Stimulated activated CD4-positive, alpha-beta T cell treated with anti-CD3 and anti-CD28 coated beads, Interleukin-1b, Interleukin-23, amount 100 ng/mL, for 24 hours (primary cell): ENCODE measurements at regions not wholly inside any gene's neighbourhood (a gene's known extent, or its start where the extent isn't known, plus 50 kb on each side); places are given as distances from the start of the nearest gene placed in this dataset.

ENCODE experiments used
- DNase-seq, 4 experiments: peaks; one replicate each; pipeline ENCODE4 v3.0.0-alpha.2; 2020; ENCODE audit warnings: low read depth in 4 of 4, low spot score in 1 of 4

GRCh38 chr10:2744547-2745200 lies 322.7 kb upstream of the PFKP start:
- no peak for DNase-seq

- DNase-seq, result no peak
Observed at GRCh38 chr10:2734603-2735002, 332.7 kb upstream of the PFKP start.

- no peak for DNase-seq
Observed at GRCh38 chr10:2733278-2733963, 333.9 kb upstream of the PFKP start.

DNA sequence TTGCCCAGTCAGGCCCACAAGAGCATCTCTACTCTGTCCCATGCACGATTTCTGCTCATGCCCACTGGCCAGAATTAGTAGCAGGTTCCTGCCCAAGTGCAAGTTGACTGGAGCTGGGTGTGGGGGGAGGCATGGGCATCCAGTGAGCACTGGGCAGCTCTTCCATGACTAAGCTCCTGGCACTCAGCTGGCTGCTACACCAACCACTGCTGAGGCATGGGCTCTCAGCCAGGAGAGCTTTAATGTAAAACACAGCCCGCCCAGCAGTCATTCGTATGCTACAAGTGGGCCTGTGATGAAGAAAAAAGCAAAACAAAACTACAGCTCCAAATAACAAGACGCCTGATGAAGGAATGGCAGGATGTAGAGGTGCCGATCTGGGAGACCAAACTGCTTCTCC lies 335.4 kb upstream of the PFKP start:
- no peak for DNase-seq

DNA sequence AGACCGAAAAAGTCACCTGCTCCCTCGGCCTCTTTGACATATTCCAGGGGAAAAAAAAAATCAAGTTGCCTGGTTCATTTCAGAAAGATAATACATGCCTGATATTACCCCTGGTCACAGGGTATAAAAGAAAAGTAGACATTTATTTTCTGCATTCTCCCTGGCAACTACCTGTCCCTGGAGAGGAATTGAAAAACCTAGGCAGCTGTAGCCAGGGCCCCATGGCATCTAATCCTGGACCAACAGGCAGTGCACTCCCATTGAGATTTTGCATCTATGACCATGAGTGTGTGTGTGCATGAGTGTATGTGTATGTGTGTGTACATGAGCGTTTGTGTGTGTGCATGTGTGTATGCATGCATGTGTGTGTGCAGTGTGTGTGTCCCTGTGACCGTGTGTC lies 338.2 kb upstream of the PFKP start:
- no peak for DNase-seq

GRCh38 chr10:2728087-2728486 lies 339.3 kb upstream of the PFKP start:
- no peak for DNase-seq

GRCh38 chr10:2716596-2716995 lies 350.8 kb upstream of the PFKP start:
- DNase-seq, result no peak

DNA sequence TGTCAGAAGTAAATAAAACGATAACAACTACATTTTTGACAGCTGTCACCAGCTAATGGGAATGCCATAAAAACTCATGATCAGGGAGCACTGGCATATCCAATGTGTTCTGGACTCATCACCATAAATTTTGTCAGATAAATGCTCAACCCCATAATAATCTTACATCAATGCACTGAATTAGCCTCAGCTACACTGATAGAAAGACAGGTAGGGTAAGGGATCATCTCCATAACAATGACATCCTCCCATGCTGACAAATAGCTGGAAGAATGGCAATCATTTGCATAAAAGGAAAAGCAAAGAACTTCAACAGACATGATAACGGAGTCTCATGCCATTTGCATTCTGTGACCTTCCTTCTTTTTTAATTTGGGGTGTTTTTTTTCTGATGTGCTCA lies 352.8 kb upstream of the PFKP start:
- no peak for DNase-seq

DNA sequence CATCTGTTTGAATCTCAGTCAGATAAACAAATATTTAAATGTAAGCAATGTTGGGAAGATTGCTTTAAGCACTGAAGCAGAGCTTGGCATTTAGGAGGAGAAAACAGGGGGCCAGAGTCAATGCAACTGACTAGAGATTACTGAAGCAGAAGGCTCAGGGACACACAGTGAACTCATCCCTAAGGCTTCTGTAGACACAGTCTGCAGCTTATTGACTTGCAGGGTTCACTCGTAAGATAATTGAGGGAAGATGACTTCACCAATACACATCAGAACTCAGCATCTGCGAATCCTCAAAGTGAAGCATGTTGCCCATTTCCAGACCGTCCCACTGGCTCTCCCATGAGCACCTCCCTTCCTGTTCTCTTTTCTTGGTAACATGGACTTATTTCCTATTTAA lies 363.4 kb upstream of the PFKP start:
- DNase-seq, result no peak

GRCh38 chr10:2701802-2702201 lies 365.5 kb upstream of the PFKP start:
- no peak for DNase-seq

GRCh38 chr10:2700626-2701305 lies 366.6 kb upstream of the PFKP start:
- no peak for DNase-seq

DNA sequence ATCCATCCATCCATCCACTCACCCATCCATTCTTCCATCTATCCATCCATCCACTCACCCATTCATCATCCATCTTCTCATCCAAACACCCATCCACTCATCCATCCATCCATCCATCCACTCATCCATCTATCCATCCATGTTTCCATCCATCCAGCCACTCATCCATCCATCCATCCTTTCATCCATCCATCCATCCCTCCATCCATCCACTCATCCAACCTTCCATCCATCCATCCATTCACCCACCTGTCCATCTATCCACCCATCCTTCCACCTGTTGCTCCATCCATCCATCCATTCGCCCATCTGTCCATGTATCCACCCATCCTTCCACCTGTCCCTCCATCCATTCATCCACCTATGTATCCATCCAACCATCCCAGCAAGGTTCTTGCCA lies 378.4 kb upstream of the PFKP start:
- no peak for DNase-seq

- no peak for DNase-seq
Observed at GRCh38 chr10:2686691-2687090, 380.7 kb upstream of the PFKP start.

DNA sequence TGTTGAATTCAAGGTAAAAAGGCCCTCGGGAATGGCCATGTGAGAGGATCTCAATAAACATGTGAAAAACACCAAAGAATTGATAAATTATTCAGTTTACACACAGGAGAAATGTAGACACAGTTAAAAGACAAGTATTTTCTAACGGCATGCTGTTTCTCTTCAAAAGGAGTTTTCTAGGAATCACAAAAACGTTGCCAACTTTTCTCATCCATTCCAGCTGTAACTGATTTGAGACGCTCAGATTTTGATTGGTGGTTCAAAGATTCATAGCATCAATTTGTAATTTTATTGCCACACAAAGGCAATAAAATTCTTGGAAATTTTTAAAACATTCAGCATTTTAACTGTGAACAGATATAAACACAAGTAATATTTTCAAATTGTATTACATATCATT lies 384.9 kb upstream of the PFKP start:
- no peak for DNase-seq

- no peak for DNase-seq
Observed at GRCh38 chr10:2681891-2682290, 385.5 kb upstream of the PFKP start.

DNA sequence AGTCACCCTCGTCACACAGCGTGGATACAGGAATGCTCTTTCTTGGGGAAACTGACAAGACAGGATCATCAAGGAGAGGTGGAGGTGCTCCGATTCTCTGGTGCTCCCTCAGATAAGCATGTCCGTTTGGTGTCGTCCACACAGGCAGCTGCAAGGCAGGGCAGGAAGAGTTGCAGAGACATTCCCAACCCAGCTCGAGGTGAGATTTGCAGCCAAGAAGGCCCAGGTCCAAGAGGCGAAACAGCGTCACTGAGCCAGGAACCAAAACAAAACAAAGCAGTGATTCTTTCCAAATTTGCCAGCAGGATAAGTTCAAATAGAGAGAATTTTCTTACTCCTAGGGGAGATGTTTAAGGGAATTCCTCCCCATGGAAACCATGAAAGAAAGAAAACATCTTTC lies 386.5 kb upstream of the PFKP start:
- DNase-seq, result no peak

DNA sequence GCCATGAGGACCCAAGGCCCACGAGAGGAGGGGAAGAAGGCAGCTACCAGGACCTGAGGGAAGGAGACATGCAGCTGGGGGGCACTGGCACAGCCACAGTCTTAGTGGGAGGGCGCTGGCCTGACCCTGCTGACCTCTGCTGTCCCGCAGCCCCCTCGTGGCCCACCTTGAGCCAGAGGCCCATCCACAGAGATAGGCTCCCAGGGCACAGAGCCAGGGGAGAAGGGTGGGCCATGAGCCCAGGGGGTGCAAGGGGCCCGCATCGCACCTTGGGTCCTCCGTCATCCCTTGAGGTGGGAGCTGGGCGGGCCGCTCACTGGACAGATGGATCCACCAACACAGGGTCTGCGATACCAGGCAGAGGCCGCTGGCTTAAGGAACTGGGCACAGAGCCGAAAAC lies 387.7 kb upstream of the PFKP start:
- no peak for DNase-seq

DNA sequence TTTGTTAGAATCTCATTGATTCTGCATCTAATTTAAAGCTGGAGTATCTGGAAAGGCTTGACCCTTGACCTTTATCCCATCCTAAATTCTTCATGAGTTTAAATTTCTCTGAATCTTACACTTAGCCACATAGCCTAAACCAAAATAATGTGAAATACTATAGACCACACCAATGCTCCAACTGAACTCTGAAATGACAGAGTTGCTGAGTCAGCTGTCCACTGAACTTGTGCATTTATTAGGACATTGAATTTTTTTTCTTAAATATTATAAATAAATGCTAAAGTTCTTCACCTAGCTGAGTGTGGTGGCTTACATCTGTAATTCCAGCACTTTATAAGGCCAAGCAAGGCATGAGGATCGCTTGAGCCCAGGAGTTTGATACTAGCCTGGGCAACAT lies 390.9 kb upstream of the PFKP start:
- DNase-seq, result no peak

DNA sequence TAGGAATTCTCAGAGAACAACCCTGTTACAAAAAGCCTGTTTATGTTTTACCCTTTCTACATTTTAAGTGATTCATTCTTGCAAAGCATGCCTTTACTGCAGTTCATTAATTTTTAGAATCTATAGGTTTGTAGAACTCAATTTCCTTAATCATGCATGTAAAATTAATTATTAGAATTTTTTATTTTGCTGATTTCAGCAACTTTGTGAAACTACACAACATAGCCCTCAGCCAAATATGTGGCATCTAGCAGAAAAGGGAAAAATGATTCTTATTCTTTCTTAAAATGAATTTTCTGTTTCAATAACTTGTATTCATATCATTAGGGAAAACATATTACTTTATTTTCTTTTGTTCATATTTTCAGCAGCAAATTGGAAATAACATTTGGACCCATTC lies 392.9 kb upstream of the PFKP start:
- DNase-seq, result no peak

GRCh38 chr10:2670864-2671263 lies 396.5 kb upstream of the PFKP start:
- DNase-seq, result no peak

DNA sequence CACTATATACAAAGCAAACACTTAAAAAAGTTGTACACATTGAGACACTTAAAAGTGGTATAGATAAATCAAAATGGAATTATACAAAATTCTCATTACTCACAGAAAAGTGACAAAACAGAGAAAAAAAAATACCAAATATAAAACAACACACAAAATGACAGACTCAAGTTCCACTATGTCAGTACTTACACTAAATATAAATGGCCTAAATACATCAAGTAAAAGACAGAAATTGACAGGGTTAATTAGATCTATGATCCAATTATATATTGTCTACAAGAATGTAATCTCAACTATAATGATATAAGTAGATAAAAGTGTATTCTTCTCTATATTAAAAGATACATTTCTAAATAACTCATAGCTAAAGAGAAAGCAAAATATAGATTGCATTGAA lies 401.6 kb upstream of the PFKP start:
- no peak for DNase-seq

GRCh38 chr10:2660276-2660675 lies 407.1 kb upstream of the PFKP start:
- no peak for DNase-seq
